ENCODE measurements at regions not wholly inside any gene's neighbourhood (a gene's known extent, or its start where the extent isn't known, plus 50 kb on each side); places are given as distances from the start of the nearest gene placed in this dataset.

DNA sequence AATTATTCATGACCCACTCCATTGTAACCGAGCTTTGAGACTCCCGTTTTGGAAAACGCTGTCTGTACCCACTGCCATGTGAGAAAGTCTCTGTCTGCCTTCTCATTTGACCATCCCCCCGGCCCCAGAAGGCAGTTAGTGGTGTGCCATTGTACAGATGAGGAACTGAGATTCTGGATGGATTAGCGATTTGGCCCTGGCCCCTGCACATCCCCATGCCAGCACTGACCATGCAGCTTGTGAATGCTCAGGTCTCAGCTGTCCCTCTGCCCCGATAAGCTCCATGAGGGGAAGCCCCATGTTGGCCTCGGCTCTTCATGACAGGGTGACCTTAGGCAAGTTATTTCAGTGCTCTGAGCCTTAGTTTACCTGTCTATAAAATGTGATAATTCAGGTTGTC is 153.0 kb upstream of the SMAD3 start:
- DNase-seq (ENCODE audit: extremely low read depth in 1 of 11, low read depth in 9 of 11, low spot score in 4 of 11): no peak

DNA sequence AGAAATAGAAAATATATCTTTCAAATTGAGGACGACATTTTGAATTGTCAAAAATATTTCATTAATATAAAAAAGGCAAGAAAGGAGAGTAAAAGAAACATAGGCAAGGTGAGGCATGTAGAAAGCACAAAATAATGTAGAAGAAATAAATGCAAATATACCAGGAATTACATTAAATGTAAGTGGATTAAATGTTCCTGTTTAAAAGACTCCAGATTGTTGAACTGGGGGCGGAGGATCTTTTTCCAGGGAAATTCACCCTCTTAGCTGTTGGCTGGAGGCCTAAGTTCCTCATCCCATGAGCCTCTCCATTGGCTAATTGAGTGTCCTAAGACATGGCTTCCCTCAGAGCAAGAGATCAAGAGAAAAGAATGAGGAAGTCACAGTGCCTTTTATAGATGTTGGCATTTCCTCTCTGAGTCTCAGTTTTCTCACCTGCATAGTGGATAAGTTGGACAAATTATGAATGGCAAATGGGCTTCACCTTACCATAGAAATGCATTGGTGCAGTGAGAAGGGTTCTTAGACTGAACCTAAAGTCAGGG is 147.4 kb upstream of the SMAD3 start:
- DNase-seq (ENCODE audit: extremely low read depth in 1 of 11, low read depth in 9 of 11, low spot score in 4 of 11): no peak

DNA sequence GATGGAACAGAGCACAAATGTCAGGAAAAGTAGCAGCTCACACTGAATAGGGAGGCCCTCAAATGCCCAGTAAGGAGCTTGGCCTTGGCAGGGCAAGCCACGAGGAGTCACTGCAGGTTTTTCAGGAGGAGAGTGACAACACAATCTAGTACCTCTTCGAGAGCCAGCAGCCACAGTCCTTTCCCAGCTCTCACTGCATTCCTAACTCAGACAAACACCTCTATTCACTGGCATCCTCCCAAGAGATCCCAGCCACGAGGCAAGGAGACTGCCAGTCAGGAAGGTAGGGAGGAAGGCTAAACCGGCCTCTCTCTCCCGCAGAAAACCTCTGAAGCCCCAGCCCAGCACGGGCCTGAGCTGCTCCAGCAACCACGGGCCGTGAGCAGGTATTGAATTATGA is 146.0 kb upstream of the SMAD3 start:
- DNase-seq (ENCODE audit: extremely low read depth in 1 of 11, low read depth in 9 of 11, low spot score in 4 of 11): no peak

DNA sequence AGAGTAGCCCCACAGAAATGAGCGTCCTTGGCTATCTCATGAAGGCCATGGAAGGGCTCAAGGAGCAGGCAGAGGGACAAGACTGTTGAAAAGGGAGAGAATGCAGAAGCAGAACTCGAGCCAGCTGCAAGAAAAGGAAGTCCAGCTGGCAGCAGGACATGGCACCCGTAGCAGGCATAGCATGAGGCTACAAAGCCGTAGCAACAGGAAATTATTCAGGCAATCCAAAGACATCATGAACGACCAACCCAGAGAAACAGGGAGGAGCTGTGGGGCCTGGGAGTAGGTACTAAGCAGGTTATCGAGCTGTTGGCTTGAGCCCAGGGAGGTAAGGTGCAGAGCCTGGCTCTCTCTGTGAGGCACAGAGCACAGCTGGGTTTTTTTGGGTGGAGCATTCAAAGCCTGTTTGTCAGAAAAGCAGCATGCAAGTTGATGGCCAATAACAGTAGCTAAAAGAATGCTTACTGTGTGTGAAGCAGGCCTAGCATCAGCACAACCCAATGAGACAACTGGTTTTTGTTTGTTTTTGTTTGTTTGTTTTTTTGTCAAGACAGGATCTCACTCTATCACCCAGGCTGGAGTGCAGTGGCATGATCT is 144.0 kb upstream of the SMAD3 start:
- DNase-seq (ENCODE audit: extremely low read depth in 1 of 11, low read depth in 9 of 11, low spot score in 4 of 11): no peak

DNA sequence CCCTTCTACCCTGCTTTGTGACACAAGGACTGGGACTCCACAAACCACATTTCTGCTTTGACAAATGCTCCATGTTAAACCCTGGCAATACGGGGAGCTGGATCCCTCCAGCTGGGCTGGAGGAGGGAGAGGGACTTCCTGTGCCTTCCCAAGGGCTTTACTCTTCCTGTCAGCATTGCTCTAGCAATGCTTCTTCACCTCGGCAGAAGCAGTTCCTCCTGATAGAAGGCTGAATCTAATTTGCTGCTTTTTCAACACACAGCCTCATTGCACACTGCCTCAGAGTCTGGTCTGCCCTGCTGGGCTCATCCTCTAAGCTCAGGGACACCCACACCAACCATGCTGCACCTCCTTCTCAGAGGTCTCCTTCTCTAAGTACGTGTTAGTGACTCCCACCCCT is 142.8 kb upstream of the SMAD3 start:
- DNase-seq (ENCODE audit: extremely low read depth in 1 of 11, low read depth in 9 of 11, low spot score in 4 of 11): no peak

DNA sequence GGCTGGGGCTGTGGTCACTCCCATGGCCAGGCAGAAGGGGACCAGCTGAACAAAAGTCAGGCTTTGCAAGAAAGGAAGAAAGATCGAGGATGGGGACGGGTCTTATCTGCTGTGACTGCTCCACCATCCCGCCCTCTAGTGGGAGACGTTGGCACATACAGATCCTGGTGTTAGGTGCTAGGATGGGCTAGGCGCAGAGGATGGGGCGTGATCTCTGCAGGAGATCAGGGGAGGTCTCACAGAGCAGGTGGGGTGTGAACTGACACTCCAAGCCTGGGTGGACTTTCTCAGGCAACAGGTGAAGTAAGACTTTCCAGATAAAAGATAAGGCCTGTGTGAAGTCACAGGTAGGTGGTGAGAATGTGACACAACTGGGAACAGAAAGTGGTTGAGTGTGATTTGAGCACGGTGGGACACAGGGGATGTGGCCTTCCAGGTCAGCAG is 141.9 kb upstream of the SMAD3 start:
- DNase-seq (ENCODE audit: extremely low read depth in 1 of 11, low read depth in 9 of 11, low spot score in 4 of 11): no peak

DNA sequence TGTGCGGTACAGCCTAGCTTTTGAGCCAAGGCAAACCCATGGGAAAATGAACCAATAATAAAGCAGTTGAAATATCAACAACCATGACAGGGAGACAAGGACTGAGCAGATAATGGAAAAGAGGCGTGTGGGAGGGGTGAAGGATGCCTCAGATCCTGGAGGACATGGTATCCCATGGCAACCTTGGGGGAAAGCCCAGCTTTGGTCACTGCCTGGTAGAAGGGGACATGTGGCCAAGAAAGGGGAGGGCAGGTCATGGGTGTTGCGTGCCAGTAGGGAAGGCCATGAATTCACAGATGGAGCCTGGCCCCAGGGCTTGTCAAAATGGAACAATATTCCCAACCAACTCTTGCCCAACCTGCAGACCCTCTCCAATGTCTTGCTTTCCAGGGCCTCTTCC is 140.5 kb upstream of the SMAD3 start:
- no peak for DNase-seq (ENCODE audit: extremely low read depth in 1 of 11, low read depth in 9 of 11, low spot score in 4 of 11)

DNA sequence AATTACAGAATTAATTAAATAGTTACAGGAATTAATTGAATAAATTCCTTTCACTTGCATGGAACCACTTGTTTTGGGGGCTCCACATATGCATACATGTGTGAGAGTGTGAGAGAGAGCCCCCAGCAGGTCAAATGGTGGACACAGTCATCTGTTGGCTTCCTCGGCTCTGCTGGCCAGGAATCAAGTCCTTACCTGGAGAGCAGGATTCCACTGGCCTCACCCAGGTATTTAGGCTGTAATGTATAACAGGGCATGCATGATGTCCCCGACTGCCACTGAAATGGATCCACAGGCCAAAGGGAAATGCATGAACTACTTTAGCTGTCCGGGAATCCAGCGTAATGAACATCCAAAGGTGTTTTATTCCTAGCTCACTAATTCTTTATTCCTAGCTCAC is 139.7 kb upstream of the SMAD3 start:
- DNase-seq (ENCODE audit: extremely low read depth in 1 of 11, low read depth in 9 of 11, low spot score in 4 of 11): no peak

DNA sequence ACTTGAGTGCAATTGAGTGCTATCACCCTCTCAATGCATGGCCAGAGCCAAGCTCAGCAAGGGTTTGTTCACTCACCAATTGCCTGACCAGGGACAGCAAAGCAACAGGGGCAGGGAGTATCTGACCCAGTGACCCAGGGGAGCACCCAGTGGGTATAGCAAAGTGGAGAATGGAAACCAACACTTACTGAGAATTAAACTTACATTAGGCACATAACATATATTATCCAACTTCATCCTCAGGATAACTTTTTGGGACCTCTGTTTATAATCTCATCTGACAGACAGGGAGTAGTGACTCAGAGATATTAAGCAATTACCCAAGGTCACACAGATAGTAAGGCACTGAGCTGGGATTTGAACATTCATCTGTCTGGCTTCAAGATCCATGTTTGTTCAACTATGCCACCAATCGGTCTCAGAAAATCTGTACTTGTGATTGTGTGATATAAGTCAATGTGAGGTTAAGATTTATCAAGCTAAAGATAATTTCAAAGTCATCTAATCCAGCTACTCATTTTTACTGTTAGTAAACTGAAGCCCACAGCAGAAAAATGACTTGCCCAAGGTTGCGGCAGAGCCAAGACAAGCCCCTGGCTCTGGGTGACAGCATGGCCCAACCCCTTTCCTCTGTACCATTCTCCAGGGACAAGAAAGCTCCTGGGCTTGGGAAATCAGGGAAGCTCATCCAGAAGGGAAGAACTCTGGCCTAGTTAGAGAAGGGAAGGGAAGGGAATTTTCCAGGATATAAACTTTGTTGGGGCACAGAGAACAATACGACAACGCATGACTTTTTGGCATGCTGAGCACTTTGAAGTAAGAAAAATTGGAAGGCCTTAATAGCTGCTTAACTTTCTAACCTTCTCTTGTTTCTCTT is 138.0 kb upstream of the SMAD3 start:
- DNase-seq (ENCODE audit: extremely low read depth in 1 of 11, low read depth in 9 of 11, low spot score in 4 of 11): no peak

DNA sequence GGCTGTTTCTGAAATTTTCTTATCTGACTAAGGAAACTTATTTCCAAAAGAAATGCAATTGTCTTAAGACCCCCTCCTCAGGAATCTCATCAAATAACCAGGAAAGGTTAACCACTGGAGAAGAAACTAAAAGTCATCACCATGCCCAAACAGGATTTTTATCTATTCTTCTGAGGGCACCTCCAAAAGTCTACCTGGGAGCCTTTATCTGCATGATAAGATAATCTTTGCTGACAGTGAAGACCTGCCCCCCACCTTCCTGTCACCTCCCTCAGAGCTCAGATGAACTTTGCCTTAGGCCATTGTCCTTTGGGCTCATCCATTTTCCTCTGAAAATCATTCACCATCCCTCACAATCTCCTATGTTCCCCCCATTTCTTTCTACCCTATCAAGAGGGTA is 137.3 kb upstream of the SMAD3 start:
- DNase-seq (ENCODE audit: extremely low read depth in 1 of 11, low read depth in 9 of 11, low spot score in 4 of 11): no peak

DNA sequence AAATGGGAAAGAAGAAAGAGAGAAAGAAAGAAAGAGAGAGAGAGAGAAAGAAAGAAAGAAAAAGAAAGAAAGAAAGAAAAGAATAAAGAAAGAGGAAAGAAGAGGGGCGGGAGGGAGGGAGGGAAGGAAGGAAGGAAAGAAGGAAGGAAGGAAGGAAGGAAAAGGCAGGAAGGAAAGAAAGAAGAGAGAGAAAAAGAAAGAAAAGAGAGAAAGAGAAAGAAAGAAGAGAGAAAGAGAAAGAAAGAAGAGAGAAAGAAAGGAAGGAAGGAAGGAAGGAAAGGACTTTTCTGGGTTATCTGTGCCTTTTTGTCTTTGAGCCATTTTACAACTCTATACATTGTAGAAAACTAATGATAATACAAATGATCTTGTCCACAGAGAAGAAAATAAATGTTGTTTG is 136.6 kb upstream of the SMAD3 start:
- no peak for DNase-seq (ENCODE audit: extremely low read depth in 1 of 11, low read depth in 9 of 11, low spot score in 4 of 11)

DNA sequence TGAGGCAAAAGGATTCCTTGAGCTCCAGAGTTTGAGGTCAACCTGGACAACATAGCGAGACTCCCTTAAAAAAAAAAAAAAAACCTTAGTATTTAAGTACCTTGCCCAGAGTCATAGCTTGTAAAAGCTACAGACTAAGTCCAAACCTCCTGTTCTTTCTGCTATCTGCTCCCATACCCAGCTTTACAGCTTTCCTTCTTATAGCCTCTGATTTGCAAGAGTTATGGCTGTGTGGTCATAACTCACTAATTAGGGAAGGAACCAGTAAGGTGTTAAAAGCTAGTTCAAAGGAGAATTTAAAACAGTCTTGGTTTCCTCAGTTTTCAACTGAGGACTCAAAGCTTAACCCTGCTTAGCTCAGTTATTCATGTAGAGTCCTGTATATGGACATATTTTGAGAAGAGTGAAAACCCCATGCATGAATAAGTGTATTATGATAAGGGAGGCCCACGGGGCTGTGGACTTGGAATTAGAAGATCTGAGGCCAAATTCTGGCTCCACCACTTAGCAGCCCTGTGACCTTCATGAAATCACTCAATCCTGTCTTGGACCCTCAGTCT is 135.5 kb upstream of the SMAD3 start:
- DNase-seq (ENCODE audit: extremely low read depth in 1 of 11, low read depth in 9 of 11, low spot score in 4 of 11): no peak

DNA sequence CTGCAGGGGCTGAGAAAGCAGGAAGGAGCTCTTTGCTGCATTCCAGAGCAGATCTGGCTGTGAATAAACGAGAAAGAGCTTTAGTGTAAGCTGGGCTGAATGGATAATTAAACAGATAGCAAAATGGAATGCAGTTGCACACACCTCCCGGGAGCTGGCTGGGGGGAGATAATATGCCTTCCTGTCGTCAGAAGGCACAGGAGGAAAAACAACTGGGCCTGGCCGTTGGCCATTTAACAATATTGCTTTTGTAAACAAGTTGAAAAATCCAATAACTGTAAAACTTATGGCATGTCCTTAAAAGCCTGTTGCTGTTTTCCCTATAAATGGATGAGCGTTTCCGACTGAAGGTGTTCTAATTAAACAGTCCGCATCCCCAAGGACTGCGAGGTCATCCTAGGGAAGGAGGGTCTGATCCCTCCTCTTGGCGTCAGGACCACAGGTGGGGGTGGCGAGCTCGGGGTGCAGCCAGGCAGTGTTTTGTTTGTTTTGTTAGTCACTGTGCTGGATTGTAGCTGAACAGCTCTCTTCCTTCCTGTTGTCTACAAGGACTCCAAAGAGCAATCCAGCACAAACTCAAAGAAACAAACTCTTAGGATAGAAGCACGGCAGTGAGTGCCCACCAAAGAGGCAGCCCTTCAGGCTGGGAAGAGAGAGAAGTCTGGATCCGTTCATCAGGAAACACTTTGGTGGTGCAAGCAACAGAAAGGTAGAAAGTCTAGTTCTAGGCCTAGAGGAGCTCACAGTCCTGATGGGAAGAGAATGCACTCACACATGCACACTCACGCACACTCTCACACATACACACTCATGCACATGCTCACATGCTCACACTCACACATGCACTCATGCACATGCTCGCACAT is 133.4 kb upstream of the SMAD3 start:
- peak in 3 of 11 donors; percentile 42 to 68 (median 61) for DNase-seq (ENCODE audit: extremely low read depth in 1 of 11, low read depth in 9 of 11, low spot score in 4 of 11)

DNA sequence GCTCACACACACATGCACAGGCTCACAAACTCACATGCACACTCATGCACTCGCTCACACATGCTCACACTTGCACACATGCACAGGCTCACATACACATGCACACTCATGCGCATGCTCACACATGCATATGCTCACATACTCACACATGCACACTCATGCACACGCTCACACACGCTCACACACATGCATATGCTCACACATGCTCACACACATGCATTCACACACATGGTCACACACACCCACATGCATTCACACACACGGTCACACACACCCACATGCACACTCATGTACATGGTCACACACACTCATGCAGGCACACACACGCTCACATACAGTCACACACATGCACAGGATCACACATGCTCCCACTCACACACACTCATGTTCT is 132.8 kb upstream of the SMAD3 start:
- DNase-seq (ENCODE audit: extremely low read depth in 1 of 11, low read depth in 9 of 11, low spot score in 4 of 11): no peak

DNA sequence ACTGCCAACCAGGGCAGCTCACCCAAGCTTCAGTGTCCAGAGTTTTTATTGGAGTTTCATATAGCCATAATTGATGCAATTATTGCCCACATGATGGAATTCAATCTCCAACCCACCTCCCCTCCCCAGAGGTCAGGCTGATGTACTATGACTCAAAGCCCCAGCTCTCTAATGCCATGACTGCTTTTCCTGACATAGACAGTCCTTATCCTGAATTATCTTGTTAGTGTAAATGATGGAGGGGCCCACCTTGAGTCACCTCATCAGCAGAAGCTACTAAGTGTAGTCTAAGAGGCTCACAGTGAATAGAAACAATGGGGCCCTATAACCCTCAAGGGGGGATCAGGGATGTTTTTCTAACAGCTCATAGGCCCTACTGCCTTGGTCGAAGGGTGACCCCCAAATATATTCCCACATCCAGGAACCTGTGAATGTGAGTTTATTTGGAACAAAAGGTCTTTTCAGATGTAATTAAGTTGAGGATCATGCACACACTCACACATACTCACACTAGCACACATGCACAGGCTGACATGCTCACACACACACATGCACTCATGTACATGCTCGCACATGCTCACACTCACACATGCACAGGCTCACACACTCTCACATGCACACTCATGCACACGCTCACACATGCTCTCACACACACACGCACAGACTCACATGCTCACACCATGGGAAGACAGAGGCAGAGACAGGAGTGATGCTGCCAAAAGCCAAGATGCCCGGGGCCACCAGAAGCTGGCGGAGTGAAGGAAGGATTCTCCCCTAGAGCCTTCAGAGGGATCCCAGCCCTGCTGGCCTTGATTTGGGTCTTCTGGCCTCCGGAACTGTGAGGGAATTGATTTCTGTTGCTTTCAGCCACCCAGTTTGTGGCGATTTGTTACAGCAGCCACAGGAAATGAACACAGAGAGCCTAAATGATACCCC is 131.2 kb upstream of the SMAD3 start:
- no peak for DNase-seq (ENCODE audit: extremely low read depth in 1 of 11, low read depth in 9 of 11, low spot score in 4 of 11)

DNA sequence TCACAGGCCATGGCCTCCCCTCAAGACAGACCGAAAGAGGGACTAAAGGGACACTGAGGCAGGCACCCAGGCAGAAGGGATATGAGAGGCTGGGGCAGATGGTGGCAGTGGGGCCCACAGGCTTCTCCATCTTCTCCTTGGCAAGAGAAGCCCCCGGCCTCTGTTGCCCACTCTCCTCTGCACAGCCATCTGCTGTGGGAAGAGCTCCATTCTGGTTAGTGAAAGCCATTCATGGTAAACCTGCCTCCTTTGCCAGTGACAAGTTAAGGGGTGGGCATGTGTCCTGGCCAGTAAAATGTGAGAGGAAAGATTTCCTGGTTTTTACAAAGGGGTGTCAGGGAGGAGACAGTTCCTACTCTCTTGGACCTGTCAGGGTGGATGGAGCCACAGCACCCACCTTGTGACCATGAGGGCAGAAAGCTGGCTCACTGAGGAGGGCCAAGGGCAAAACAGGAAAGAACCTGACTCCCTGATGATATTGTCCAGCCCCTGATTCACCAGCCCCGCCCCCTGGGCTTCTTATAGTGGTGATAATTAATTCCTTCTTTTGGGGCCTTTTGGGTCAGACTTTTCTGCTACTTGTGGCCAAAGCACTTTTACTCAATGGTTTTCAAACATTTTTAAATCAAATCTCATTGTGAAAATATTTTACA is 130.4 kb upstream of the SMAD3 start:
- no peak for DNase-seq (ENCODE audit: extremely low read depth in 1 of 11, low read depth in 9 of 11, low spot score in 4 of 11)

DNA sequence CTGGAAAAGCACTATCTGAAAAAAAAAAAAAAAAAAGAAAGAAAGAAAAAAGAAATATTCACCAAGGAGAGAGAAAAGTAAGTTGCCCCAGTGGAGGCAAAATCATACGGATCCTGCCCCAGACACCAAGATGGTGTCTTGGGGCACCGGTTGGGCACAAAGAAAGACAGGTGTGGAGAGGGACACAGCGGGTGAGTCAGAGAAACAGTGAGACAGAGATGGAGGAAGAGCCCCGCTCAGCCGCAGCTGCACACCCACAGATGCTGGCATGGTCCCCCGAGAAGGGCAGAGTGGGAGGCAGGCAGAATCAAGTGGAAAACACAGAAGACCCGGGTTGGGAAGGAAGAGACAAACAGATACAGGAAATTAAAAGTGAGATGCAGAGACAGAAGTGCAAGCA is 129.7 kb upstream of the SMAD3 start:
- no peak for DNase-seq (ENCODE audit: extremely low read depth in 1 of 11, low read depth in 9 of 11, low spot score in 4 of 11)

Measured in renal cortex interstitium (tissue), 11 donors.